ENCODE measurements at regions not wholly inside any gene's neighbourhood (a gene's known extent, or its start where the extent isn't known, plus 50 kb on each side); places are given as distances from the start of the nearest gene placed in this dataset.

DNA sequence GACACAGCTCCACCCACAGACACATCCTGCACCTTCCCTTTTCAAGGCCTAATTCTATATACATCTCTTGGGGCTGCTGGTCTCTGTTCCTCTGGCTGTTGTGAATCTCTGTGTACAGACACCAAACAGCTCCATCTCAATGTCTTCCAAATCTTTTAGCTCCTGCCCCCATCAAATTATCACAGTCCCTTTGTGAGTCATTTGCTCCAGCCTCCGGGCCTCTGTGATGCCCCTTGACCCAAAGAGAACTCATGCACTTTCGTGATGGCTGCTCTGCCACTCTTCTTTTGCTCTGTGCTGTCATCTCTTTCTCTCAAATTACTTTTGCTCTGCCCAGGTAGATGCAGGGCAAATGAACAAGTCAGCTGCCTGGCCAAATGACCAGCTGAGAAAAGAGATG, 369.0 kb upstream of the CDIN1 start:
- Histone ChIP-seq H3K27me3 (replicated peaks in 2 of 5; ENCODE audit: control insufficient read depth in 4 of 5, insufficient read depth in 5 of 5, low read length in 4 of 5) (no peaks in the 10 kb centered on the region), H3K9me3 (ENCODE audit: control extremely low read depth in 1 of 5, control insufficient read depth in 4 of 5, insufficient read depth in 2 of 5, low read depth in 1 of 5, low read length in 4 of 5) (peaks cover 0 to 2% (median 0%) of the 10 kb centered on the region in 5 experiments), H3K27ac (ENCODE audit: insufficient read depth in 1 of 2, low read depth in 1 of 2, low read length in 2 of 2, poor library complexity in 1 of 2, severe bottlenecking in 2 of 2) (no peak overlapping the region), H3K4me1 (ENCODE audit: control extremely low read depth in 1 of 4, control insufficient read depth in 4 of 4, insufficient read depth in 4 of 4, low read length in 3 of 4) (no peaks in the 10 kb centered on the region), H3K36me3 (ENCODE audit: control insufficient read depth in 4 of 4, insufficient read depth in 4 of 4, low read length in 3 of 4) (no peaks in the 10 kb centered on the region), H3K4me3 (ENCODE audit: control insufficient read depth in 1 of 7, extremely low read depth in 1 of 7, insufficient read depth in 4 of 7, low read depth in 2 of 7, low read length in 6 of 7) (no peak overlapping the region)
- POLR2A ChIA-PET: no interaction called here
- DNase-seq: no peak
- WGBS (ENCODE audit: insufficient coverage): 100% methylated on average over 2 of the region's 2 CpGs
- CTCF ChIA-PET: no interaction called here

DNA sequence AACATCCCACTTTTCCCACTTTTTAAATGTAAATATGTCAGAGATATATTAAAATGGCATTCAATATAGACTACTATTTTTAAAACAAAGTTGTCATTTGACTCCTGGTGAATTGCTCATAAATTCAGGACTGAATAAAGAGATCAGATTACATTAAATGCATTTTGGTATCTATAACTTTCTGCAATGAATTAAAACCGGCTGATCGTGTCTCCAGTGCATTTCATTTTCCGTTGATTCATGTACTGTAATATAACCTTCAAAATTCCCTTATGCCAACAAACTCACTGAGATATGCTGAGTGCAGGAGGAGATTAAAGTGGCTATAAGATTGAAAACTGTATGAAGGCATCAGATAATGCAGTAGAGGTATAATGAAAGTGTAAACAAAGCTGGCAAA, 361.1 kb upstream of the CDIN1 start:
- no peaks in the 10 kb centered on the region for H3K36me3 ChIP-seq (ENCODE audit: control insufficient read depth in 4 of 4, insufficient read depth in 4 of 4, low read length in 3 of 4)
- WGBS (ENCODE audit: insufficient coverage): no CpG with 5 or more reads among the region's 3 CpGs
- CTCF ChIA-PET: interaction anchor here (0.6 kb wide), 1 partner anchor 150 kb away, joined by 4 read pairs; no protein-coding TSS in a partner anchor
- H3K27ac ChIP-seq (ENCODE audit: insufficient read depth in 1 of 2, low read depth in 1 of 2, low read length in 2 of 2, poor library complexity in 1 of 2, severe bottlenecking in 2 of 2): no peak overlapping the region
- H3K4me1 ChIP-seq (ENCODE audit: control extremely low read depth in 1 of 4, control insufficient read depth in 4 of 4, insufficient read depth in 4 of 4, low read length in 3 of 4): no peaks in the 10 kb centered on the region
- H3K27me3 ChIP-seq (replicated peaks in 2 of 5; ENCODE audit: control insufficient read depth in 4 of 5, insufficient read depth in 5 of 5, low read length in 4 of 5): no peaks in the 10 kb centered on the region
- peaks cover 0 to 8% (median 0%) of the 10 kb centered on the region in 5 experiments for H3K9me3 ChIP-seq (ENCODE audit: control extremely low read depth in 1 of 5, control insufficient read depth in 4 of 5, insufficient read depth in 2 of 5, low read depth in 1 of 5, low read length in 4 of 5)
- no peak for DNase-seq
- no peak overlapping the region for H3K4me3 ChIP-seq (ENCODE audit: control insufficient read depth in 1 of 7, extremely low read depth in 1 of 7, insufficient read depth in 4 of 7, low read depth in 2 of 7, low read length in 6 of 7)
- POLR2A ChIA-PET: no interaction called here

DNA sequence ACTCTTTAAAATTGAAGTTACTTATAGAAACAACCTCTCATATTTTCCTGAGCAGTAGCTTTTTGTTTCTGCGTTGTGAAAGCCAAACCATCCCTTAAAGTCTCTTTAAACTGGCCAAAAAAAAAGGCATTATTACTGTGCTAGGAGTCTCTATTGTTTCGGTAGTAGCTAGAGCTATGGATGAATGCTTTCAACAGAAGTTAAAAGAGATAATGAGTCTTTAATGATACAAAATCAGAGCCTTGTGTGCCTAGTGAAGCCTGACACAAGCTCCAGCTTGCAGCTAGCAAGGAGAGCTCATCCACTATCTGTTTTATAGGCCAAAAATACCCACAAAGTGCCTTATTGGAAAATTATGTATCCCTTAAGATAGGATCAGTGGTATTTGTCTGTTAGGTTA, 360.4 kb upstream of the CDIN1 start:
- 100% methylated on average over 1 of the region's 2 CpGs for WGBS (ENCODE audit: insufficient coverage)
- POLR2A ChIA-PET: no interaction called here
- CTCF ChIA-PET: interaction anchor here (0.6 kb wide), 1 partner anchor 150 kb away, joined by 4 read pairs; no protein-coding TSS in a partner anchor
- Histone ChIP-seq H3K9me3 (ENCODE audit: control extremely low read depth in 1 of 5, control insufficient read depth in 4 of 5, insufficient read depth in 2 of 5, low read depth in 1 of 5, low read length in 4 of 5) (peaks cover 0 to 8% (median 0%) of the 10 kb centered on the region in 5 experiments), H3K27me3 (replicated peaks in 2 of 5; ENCODE audit: control insufficient read depth in 4 of 5, insufficient read depth in 5 of 5, low read length in 4 of 5) (no peaks in the 10 kb centered on the region), H3K36me3 (ENCODE audit: control insufficient read depth in 4 of 4, insufficient read depth in 4 of 4, low read length in 3 of 4) (no peaks in the 10 kb centered on the region), H3K4me3 (ENCODE audit: control insufficient read depth in 1 of 7, extremely low read depth in 1 of 7, insufficient read depth in 4 of 7, low read depth in 2 of 7, low read length in 6 of 7) (no peak overlapping the region), H3K27ac (ENCODE audit: insufficient read depth in 1 of 2, low read depth in 1 of 2, low read length in 2 of 2, poor library complexity in 1 of 2, severe bottlenecking in 2 of 2) (no peak overlapping the region), H3K4me1 (ENCODE audit: control extremely low read depth in 1 of 4, control insufficient read depth in 4 of 4, insufficient read depth in 4 of 4, low read length in 3 of 4) (no peaks in the 10 kb centered on the region)
- no peak for DNase-seq

DNA sequence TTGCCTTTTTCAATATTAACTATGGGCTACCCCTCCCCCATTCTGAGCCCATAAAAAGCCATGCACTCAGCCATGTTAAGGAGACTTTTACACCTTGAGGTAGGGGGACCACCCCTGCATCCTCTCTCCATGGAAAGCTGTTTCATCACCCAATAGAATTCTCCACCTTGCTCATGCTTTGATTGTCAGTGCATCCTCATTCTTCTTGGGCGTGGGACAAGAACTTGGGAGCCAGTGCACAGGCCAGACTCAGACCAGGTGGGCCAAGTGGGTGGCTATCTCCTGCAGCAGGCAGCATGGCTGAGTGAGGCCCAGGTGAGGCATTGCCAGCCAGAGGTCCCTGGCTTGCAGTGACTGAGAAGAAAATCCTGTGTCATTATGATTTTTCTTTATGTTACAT, 357.4 kb upstream of the CDIN1 start:
- ChIA-PET CTCF (no interaction called here), POLR2A (no interaction called here)
- no peak for DNase-seq
- peaks cover 0 to 8% (median 0%) of the 10 kb centered on the region in 5 experiments for H3K9me3 ChIP-seq (ENCODE audit: control extremely low read depth in 1 of 5, control insufficient read depth in 4 of 5, insufficient read depth in 2 of 5, low read depth in 1 of 5, low read length in 4 of 5)
- no peak overlapping the region for H3K27ac ChIP-seq (ENCODE audit: insufficient read depth in 1 of 2, low read depth in 1 of 2, low read length in 2 of 2, poor library complexity in 1 of 2, severe bottlenecking in 2 of 2)
- H3K4me3 ChIP-seq (ENCODE audit: control insufficient read depth in 1 of 7, extremely low read depth in 1 of 7, insufficient read depth in 4 of 7, low read depth in 2 of 7, low read length in 6 of 7): no peak overlapping the region
- H3K4me1 ChIP-seq (ENCODE audit: control extremely low read depth in 1 of 4, control insufficient read depth in 4 of 4, insufficient read depth in 4 of 4, low read length in 3 of 4): no peaks in the 10 kb centered on the region
- H3K27me3 ChIP-seq (replicated peaks in 2 of 5; ENCODE audit: control insufficient read depth in 4 of 5, insufficient read depth in 5 of 5, low read length in 4 of 5): no peaks in the 10 kb centered on the region
- H3K36me3 ChIP-seq (ENCODE audit: control insufficient read depth in 4 of 4, insufficient read depth in 4 of 4, low read length in 3 of 4): no peaks in the 10 kb centered on the region
- 100% methylated on average over 1 of the region's 1 CpG for WGBS (ENCODE audit: insufficient coverage)

DNA sequence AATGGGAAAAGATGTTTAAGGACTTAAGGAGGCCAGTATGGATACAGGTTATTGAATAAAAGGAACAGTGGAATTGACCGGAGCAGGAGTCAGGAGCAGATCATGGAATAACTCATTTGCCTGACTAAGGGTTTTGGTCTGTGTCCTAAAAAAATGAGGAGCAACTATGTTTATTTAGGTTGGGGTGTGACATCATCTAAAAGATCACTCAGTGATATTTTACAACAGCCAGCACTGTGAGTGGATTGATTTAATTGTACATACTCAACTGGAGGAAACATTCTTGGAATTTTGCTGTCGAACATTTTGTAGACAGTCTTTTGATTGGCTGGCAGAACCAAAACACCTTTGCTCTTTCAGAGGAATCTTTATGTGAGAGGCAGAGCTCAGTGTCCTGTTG, 348.6 kb upstream of the CDIN1 start:
- WGBS (ENCODE audit: insufficient coverage): 90% methylated on average over 2 of the region's 2 CpGs
- H3K4me1 ChIP-seq (ENCODE audit: control extremely low read depth in 1 of 4, control insufficient read depth in 4 of 4, insufficient read depth in 4 of 4, low read length in 3 of 4): no peaks in the 10 kb centered on the region
- no peak overlapping the region for H3K4me3 ChIP-seq (ENCODE audit: control insufficient read depth in 1 of 7, extremely low read depth in 1 of 7, insufficient read depth in 4 of 7, low read depth in 2 of 7, low read length in 6 of 7)
- no peaks in the 10 kb centered on the region for H3K36me3 ChIP-seq (ENCODE audit: control insufficient read depth in 4 of 4, insufficient read depth in 4 of 4, low read length in 3 of 4)
- ChIA-PET CTCF (no interaction called here), POLR2A (no interaction called here)
- no peaks in the 10 kb centered on the region for H3K27me3 ChIP-seq (replicated peaks in 2 of 5; ENCODE audit: control insufficient read depth in 4 of 5, insufficient read depth in 5 of 5, low read length in 4 of 5)
- H3K27ac ChIP-seq (ENCODE audit: insufficient read depth in 1 of 2, low read depth in 1 of 2, low read length in 2 of 2, poor library complexity in 1 of 2, severe bottlenecking in 2 of 2): no peak overlapping the region
- no peaks in the 10 kb centered on the region for H3K9me3 ChIP-seq (ENCODE audit: control extremely low read depth in 1 of 5, control insufficient read depth in 4 of 5, insufficient read depth in 2 of 5, low read depth in 1 of 5, low read length in 4 of 5)
- DNase-seq: no peak

DNA sequence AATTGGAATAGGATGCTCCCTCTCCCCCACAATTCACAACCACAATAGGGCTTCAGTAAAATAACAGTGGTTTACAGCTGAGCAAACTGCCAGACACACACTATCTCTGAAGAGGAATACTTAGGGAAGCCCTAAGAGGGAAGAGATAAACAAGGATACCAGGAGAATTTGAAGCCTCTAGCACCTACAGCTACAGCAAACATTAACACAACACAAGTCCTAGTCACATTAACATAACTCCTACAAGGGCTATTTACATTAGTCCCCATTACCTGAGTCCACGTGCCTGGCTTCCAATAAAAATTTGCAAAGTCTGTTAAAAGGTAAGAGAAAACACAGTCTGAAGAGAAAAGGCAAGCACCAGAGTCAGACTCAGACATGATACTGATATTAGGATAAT, 346.9 kb upstream of the CDIN1 start:
- Histone ChIP-seq H3K36me3 (ENCODE audit: control insufficient read depth in 4 of 4, insufficient read depth in 4 of 4, low read length in 3 of 4) (no peaks in the 10 kb centered on the region), H3K27ac (ENCODE audit: insufficient read depth in 1 of 2, low read depth in 1 of 2, low read length in 2 of 2, poor library complexity in 1 of 2, severe bottlenecking in 2 of 2) (no peak overlapping the region), H3K4me1 (ENCODE audit: control extremely low read depth in 1 of 4, control insufficient read depth in 4 of 4, insufficient read depth in 4 of 4, low read length in 3 of 4) (no peaks in the 10 kb centered on the region), H3K27me3 (replicated peaks in 2 of 5; ENCODE audit: control insufficient read depth in 4 of 5, insufficient read depth in 5 of 5, low read length in 4 of 5) (no peaks in the 10 kb centered on the region), H3K9me3 (ENCODE audit: control extremely low read depth in 1 of 5, control insufficient read depth in 4 of 5, insufficient read depth in 2 of 5, low read depth in 1 of 5, low read length in 4 of 5) (no peaks in the 10 kb centered on the region), H3K4me3 (ENCODE audit: control insufficient read depth in 1 of 7, extremely low read depth in 1 of 7, insufficient read depth in 4 of 7, low read depth in 2 of 7, low read length in 6 of 7) (no peak overlapping the region)
- WGBS (ENCODE audit: insufficient coverage): no CpG with 5 or more reads among the region's 1 CpG
- ChIA-PET POLR2A (no interaction called here), CTCF (no interaction called here)
- no peak for DNase-seq

DNA sequence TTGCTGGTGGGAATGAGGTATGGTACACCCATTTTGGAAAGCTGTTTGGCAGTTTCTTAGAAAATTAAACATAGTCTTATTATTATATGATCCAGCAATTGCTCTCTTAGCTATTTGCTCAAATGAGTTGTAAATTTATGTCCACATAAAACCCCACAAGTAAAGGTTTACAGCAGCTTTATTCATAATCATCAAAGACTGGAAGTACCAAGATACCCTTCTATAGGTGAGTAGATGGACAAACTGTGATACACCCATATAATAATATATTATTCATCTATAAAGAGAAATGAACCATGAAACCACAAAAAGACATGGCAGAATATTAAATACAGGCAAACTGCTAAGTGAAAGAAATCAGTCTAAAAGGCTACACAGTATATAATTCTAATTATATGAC, 344.7 kb upstream of the CDIN1 start:
- Histone ChIP-seq H3K36me3 (ENCODE audit: control insufficient read depth in 4 of 4, insufficient read depth in 4 of 4, low read length in 3 of 4) (no peaks in the 10 kb centered on the region), H3K9me3 (ENCODE audit: control extremely low read depth in 1 of 5, control insufficient read depth in 4 of 5, insufficient read depth in 2 of 5, low read depth in 1 of 5, low read length in 4 of 5) (no peaks in the 10 kb centered on the region), H3K4me3 (ENCODE audit: control insufficient read depth in 1 of 7, extremely low read depth in 1 of 7, insufficient read depth in 4 of 7, low read depth in 2 of 7, low read length in 6 of 7) (no peak overlapping the region), H3K4me1 (ENCODE audit: control extremely low read depth in 1 of 4, control insufficient read depth in 4 of 4, insufficient read depth in 4 of 4, low read length in 3 of 4) (no peaks in the 10 kb centered on the region), H3K27ac (ENCODE audit: insufficient read depth in 1 of 2, low read depth in 1 of 2, low read length in 2 of 2, poor library complexity in 1 of 2, severe bottlenecking in 2 of 2) (no peak overlapping the region), H3K27me3 (replicated peaks in 2 of 5; ENCODE audit: control insufficient read depth in 4 of 5, insufficient read depth in 5 of 5, low read length in 4 of 5) (no peaks in the 10 kb centered on the region)
- CTCF ChIA-PET: no interaction called here
- no peak for DNase-seq
- POLR2A ChIA-PET: no interaction called here

DNA sequence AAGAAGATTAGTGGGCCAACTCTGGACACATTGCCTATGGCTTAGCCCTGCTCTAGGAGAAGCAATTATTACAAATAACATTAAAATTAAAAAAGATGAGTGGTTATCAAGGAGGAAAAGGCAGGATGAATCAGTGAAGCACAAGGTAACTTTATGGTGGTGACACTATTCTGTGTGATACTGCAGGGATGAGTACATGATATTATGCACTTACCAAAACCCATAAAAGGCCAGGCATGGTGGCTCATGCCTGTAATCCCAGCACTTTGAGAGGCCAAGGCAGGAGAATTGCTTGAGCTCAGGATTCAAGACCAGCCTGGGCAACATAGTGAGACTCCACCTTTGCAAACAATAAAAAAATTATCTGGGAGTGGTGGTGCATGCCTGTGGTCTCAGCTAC, 344.3 kb upstream of the CDIN1 start:
- no peak for DNase-seq
- H3K27ac ChIP-seq (ENCODE audit: insufficient read depth in 1 of 2, low read depth in 1 of 2, low read length in 2 of 2, poor library complexity in 1 of 2, severe bottlenecking in 2 of 2): no peak overlapping the region
- CTCF ChIA-PET: no interaction called here
- H3K4me3 ChIP-seq (ENCODE audit: control insufficient read depth in 1 of 7, extremely low read depth in 1 of 7, insufficient read depth in 4 of 7, low read depth in 2 of 7, low read length in 6 of 7): no peak overlapping the region
- no peaks in the 10 kb centered on the region for H3K36me3 ChIP-seq (ENCODE audit: control insufficient read depth in 4 of 4, insufficient read depth in 4 of 4, low read length in 3 of 4)
- H3K4me1 ChIP-seq (ENCODE audit: control extremely low read depth in 1 of 4, control insufficient read depth in 4 of 4, insufficient read depth in 4 of 4, low read length in 3 of 4): no peaks in the 10 kb centered on the region
- no peaks in the 10 kb centered on the region for H3K27me3 ChIP-seq (replicated peaks in 2 of 5; ENCODE audit: control insufficient read depth in 4 of 5, insufficient read depth in 5 of 5, low read length in 4 of 5)
- no peaks in the 10 kb centered on the region for H3K9me3 ChIP-seq (ENCODE audit: control extremely low read depth in 1 of 5, control insufficient read depth in 4 of 5, insufficient read depth in 2 of 5, low read depth in 1 of 5, low read length in 4 of 5)
- POLR2A ChIA-PET: no interaction called here

Data from common myeloid progenitor, CD34-positive (primary cell).